HG03108 (cell line): ENCODE measurements at regions not wholly inside any gene's neighbourhood (a gene's known extent, or its start where the extent isn't known, plus 50 kb on each side); places are given as distances from the start of the nearest gene placed in this dataset.
"Not testable (repeated sequence)": the region's sequence is repeated elsewhere in the genome, so short reads cannot be mapped to it uniquely, and the experiment has no call there.

Experiments used
- ATAC-seq: cut with Tn5 transposase; IDR thresholded peaks from one replicate; pipeline ENCODE4 v1.9.1; 2021; ENCODE audit warnings: moderate library complexity; ENCODE audit not compliant: unreplicated experiment

- no peak for ATAC-seq
These were observed 137.8 kb upstream of the TSC22D1 start for GRCh38 chr13:44713788-44714469.

GRCh38 chr13:44711706-44712105 is 135.6 kb upstream of the TSC22D1 start:
- ATAC-seq = no peak

- ATAC-seq = no peak
These were observed 134.4 kb upstream of the TSC22D1 start for GRCh38 chr13:44710576-44710975.

- not testable (repeated sequence) for ATAC-seq
These were observed 128.7 kb upstream of the TSC22D1 start for GRCh38 chr13:44704811-44705210.

- ATAC-seq = no peak
These were observed 127.2 kb upstream of the TSC22D1 start for GRCh38 chr13:44703371-44703770.

GRCh38 chr13:44698066-44698465 is 121.9 kb upstream of the TSC22D1 start:
- no peak for ATAC-seq

- ATAC-seq = no peak
These were observed 120.9 kb upstream of the TSC22D1 start for GRCh38 chr13:44697058-44697457.

GRCh38 chr13:44695520-44695919 is 119.4 kb upstream of the TSC22D1 start:
- ATAC-seq = no peak

- no peak for ATAC-seq
These were observed 118.7 kb upstream of the TSC22D1 start for GRCh38 chr13:44694842-44695241.

GRCh38 chr13:44694291-44694690 is 118.2 kb upstream of the TSC22D1 start:
- no peak for ATAC-seq

- ATAC-seq = no peak
These were observed 117.1 kb upstream of the TSC22D1 start for GRCh38 chr13:44693156-44693764.

GRCh38 chr13:44692173-44692713 is 116.1 kb upstream of the TSC22D1 start:
- ATAC-seq = no peak

GRCh38 chr13:44690376-44690775 is 114.2 kb upstream of the TSC22D1 start:
- ATAC-seq = no peak

GRCh38 chr13:44688652-44689051 is 112.5 kb upstream of the TSC22D1 start:
- ATAC-seq = no peak

GRCh38 chr13:44686531-44686934 is 110.4 kb upstream of the TSC22D1 start:
- no peak for ATAC-seq

GRCh38 chr13:44685641-44686040 is 109.5 kb upstream of the TSC22D1 start:
- no peak for ATAC-seq

GRCh38 chr13:44682416-44682815 is 106.3 kb upstream of the TSC22D1 start:
- not testable (repeated sequence) for ATAC-seq

- no peak for ATAC-seq
These were observed 104.7 kb upstream of the TSC22D1 start for GRCh38 chr13:44680746-44681355.

GRCh38 chr13:44679597-44679996 is 103.5 kb upstream of the TSC22D1 start:
- ATAC-seq = no peak

- no peak for ATAC-seq
These were observed 102.1 kb upstream of the TSC22D1 start for GRCh38 chr13:44678197-44678596.

GRCh38 chr13:44676534-44676933 is 100.4 kb upstream of the TSC22D1 start:
- ATAC-seq = no peak

GRCh38 chr13:44669534-44669933 is 93.4 kb upstream of the TSC22D1 start:
- ATAC-seq = no peak
